Pons (tissue), 1 donor: ENCODE measurements at regions not wholly inside any gene's neighbourhood (a gene's known extent, or its start where the extent isn't known, plus 50 kb on each side); places are given as distances from the start of the nearest gene placed in this dataset.

Experiments
- DNase-seq: peaks from one replicate; pipeline ENCODE4 v3.0.0-alpha.2; 2016; ENCODE audit warnings: low spot score

GRCh38 chr1:37391211-37392011 lies 83.0 kb upstream of the ZC3H12A start:
- no peak for DNase-seq

- DNase-seq = no peak
Observed at GRCh38 chr1:37392051-37392450, 82.3 kb upstream of the ZC3H12A start.

GRCh38 chr1:37393173-37394120 lies 80.9 kb upstream of the ZC3H12A start:
- no peak for DNase-seq

- no peak for DNase-seq
Observed at GRCh38 chr1:37394574-37395464, 79.6 kb upstream of the ZC3H12A start.

GRCh38 chr1:37398096-37398495 lies 76.3 kb upstream of the ZC3H12A start:
- DNase-seq = no peak

- no peak for DNase-seq
Observed at GRCh38 chr1:37399205-37399604, 75.2 kb upstream of the ZC3H12A start.

GRCh38 chr1:37399830-37400464 lies 74.4 kb upstream of the ZC3H12A start:
- no peak for DNase-seq

GRCh38 chr1:37400466-37401225 lies 73.7 kb upstream of the ZC3H12A start:
- DNase-seq = no peak

- DNase-seq = no peak
Observed at GRCh38 chr1:37403166-37403565, 71.2 kb upstream of the ZC3H12A start.

- no peak for DNase-seq
Observed at GRCh38 chr1:37404711-37405110, 69.7 kb upstream of the ZC3H12A start.

- no peak for DNase-seq
Observed at GRCh38 chr1:37410105-37410504, 64.3 kb upstream of the ZC3H12A start.

- DNase-seq = no peak
Observed at GRCh38 chr1:37410815-37411214, 63.6 kb upstream of the ZC3H12A start.

GRCh38 chr1:37415611-37416244 lies 58.7 kb upstream of the ZC3H12A start:
- DNase-seq = no peak

- DNase-seq = no peak
Observed at GRCh38 chr1:37420456-37420855, 53.9 kb upstream of the ZC3H12A start.

GRCh38 chr1:37423810-37424209 lies 50.6 kb upstream of the ZC3H12A start:
- no peak for DNase-seq

GRCh38 chr1:37424523-37424922 lies 49.9 kb upstream of the ZC3H12A start:
- no peak for DNase-seq
